GM18907 (cell line): ENCODE measurements at regions not wholly inside any gene's neighbourhood (a gene's known extent, or its start where the extent isn't known, plus 50 kb on each side); places are given as distances from the start of the nearest gene placed in this dataset.

Experiments
- ATAC-seq: cut with Tn5 transposase; IDR thresholded peaks from one replicate; pipeline ENCODE4 v1.9.1; 2021; ENCODE audit warnings: mild to moderate bottlenecking, moderate library complexity; ENCODE audit not compliant: unreplicated experiment

DNA sequence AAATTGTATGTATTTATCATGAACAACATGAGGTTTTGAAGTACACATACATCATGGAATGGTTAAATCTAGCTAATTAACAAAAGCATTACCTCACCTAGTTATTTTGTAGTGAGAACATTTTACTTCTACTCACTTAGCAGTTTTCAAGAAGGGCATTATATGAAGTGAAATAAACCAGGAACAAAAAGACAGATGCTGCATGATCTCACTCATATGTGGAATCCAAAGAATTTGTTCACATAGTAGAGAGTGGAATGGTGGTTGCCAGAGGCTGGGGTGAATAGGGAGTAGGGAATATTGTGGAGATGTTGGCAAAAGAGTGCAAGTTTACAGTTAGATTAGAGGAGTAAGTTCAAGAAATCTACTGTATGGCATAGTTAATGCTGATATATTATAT, 292.0 kb downstream of the ASXL3 start:
- no peak for ATAC-seq

- ATAC-seq: no peak
Measured at GRCh38 chr18:33866386-33866785, 288.4 kb downstream of the ASXL3 start.

DNA sequence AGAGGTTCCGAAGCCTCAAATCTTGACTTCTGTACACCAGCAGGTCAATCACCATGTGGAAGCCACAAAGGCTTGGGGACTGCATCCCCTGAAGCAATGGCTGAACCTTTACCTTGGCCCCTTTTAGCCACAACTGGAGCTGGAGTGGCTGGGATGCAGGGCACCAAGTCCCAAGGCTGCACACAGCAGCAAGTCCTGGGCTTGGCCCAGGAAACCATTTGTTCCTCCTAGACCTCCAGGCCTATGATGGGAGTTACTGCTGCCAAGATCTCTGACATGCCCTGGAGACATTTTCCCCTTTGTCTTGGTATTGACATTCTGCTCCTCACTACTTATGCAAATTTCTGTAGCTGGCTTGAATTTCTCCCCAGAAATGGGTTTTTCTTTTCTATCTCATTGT, 285.9 kb downstream of the ASXL3 start:
- ATAC-seq: no peak

DNA sequence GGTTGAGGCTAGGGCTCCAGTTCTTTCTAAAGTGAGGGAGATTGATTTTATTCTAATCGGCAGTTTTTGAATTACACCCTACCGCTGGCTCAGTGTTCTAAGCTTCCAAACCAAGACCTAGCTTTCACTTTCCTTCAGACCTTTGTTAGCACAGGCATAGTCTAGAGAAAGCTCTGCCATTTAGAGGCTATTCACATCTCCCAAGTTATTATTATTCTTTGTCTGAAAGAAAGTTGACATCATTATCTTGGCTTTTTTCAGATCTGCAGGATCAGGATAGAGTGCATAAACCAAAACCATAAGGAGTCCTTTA, 276.8 kb downstream of the ASXL3 start:
- no peak for ATAC-seq

DNA sequence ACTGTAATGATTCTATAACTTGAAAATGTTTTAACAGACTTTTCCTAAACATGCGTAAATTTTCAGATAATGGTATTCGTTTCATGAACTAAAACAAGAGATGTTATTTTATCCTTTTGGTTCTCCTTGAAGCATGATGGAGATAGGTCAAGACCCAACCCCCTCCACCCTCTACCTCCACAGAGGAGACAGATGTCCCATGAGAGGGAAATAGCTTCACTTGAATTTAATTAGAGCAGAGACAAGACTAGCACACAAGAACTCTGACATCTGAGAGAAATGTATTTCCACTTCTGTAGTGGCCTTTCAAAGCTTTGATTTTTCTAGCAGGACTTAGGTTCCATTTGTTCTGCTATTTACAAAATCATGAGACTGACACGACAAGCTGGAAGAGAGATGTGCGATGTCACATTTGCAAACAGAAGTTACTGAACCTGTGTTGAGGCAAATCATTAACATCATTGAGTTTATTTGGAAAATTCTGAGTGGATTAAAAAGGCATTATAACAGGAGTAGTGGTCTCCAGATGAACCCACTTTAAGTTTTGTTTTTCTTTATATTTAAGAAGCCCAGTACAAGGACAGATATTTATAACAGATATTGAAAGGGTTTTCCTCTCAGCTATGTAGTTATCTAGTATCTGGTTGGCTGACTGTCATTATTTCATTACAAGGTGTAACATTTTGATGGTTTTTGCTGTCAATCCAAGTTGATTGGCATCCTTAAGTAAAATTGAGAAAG, 276.2 kb downstream of the ASXL3 start:
- ATAC-seq: no peak

GRCh38 chr18:33853187-33853586, 275.2 kb downstream of the ASXL3 start:
- no peak for ATAC-seq

DNA sequence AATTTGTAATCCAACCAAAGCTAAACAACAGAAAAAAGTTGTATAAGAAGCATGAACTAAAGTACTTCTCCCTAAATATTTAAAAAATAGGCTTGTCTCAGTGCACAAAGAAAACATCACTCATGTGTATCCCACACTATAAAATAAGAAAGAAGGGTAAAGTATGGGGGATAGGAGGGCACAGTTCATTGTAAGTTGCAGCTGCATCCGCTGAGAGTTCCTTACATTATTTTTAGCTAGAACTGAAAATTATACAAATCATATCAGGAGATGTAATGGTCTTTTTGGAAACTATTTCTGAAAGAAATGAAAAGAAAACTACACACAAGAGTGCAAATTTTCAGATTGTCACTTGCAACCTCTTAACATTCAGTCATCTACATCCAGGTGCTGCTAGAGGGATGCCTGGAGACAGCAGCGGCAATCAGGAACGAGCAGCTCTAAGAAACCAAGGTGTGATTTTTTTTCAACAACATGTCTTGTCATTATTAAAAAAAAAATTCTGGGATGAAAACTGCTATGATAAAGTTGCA, 273.6 kb downstream of the ASXL3 start:
- no peak for ATAC-seq

DNA sequence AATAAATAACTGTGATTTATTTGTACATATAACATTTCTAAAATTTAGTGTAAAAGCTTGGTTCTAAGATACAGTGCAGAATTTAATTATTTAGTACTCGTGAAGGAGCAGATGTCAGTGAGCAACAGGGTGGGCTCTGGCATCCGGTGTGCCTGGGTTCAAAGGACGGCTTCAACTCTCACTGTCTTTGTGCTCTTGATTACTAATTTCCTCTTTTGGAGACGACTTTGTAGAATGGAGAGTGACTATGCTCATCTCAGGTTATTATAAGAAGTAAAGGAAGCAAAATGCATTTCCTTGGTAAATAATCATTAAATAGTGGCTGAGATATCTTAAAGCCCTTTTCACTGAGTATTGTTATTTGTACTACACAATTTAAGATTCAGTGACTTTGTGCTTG, 271.7 kb downstream of the ASXL3 start:
- no peak for ATAC-seq

DNA sequence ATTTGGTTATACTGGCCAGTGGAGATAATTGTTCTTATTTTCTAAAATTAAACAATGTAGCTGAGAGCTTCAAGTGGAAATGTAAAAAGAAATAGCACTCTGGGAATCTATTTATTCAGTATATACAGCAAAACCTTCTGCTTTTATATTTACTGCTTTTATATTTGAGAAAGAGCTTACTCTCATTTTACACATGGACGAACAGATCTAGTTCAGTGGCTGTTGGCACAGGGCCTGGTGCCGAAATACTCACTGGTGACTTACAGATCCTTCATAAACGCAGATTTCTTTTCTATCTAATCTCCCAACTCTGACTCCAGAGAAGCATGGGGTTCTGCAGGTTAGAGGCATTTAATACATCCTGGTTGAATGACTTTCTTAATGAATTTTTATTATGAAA, 266.2 kb downstream of the ASXL3 start:
- ATAC-seq: no peak

- no peak for ATAC-seq
Measured at GRCh38 chr18:33841221-33841967, 263.4 kb downstream of the ASXL3 start.

GRCh38 chr18:33840212-33840593, 262.2 kb downstream of the ASXL3 start:
- no peak for ATAC-seq

GRCh38 chr18:33839452-33840211, 261.6 kb downstream of the ASXL3 start:
- peak; percentile 76 for ATAC-seq

GRCh38 chr18:33838054-33838453, 260.0 kb downstream of the ASXL3 start:
- ATAC-seq: no peak

DNA sequence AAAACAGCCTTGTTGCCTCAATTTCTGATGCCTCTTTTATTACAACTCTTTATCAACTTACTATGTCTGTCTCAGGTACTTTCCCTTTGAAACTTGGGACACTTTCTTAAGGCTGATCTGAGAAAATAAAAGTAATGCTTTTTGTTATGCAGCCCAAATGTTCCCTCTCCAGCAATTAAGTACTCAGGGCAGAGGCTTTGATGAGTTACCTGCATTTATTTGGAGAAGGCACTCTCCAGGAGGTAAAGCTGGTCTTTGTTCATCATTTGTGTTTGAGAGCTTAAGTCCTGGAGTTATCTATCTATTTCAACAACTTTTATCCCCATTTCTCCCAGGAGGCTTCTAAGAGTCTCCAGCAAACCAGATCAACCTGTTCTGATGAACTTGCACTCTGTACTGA, 259.2 kb downstream of the ASXL3 start:
- ATAC-seq: no peak

- no peak for ATAC-seq
Measured at GRCh38 chr18:33836564-33836963, 258.5 kb downstream of the ASXL3 start.

- ATAC-seq: no peak
Measured at GRCh38 chr18:33835419-33835818, 257.4 kb downstream of the ASXL3 start.

DNA sequence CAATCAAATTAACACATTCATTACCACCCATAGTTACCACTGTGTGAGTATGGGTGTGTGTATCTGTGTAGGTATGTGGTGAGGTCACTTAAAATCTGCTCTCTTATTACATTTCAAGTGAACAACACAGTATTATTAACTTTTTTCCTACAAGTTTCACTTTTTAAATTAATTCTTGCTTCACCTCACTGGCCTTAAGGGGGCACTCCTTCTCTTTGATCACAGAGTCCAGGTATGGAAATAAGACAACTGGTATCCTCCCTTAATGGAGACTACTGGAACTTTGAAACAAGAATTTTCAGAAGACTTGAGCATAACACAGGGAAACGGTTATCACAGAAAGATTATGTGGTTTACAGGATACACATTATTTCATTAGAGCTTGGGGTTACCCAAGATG, 255.8 kb downstream of the ASXL3 start:
- ATAC-seq: no peak

- no peak for ATAC-seq
Measured at GRCh38 chr18:33831424-33831823, 253.4 kb downstream of the ASXL3 start.

GRCh38 chr18:33830213-33830612, 252.2 kb downstream of the ASXL3 start:
- no peak for ATAC-seq

- no peak for ATAC-seq
Measured at GRCh38 chr18:33828949-33829348, 250.9 kb downstream of the ASXL3 start.

DNA sequence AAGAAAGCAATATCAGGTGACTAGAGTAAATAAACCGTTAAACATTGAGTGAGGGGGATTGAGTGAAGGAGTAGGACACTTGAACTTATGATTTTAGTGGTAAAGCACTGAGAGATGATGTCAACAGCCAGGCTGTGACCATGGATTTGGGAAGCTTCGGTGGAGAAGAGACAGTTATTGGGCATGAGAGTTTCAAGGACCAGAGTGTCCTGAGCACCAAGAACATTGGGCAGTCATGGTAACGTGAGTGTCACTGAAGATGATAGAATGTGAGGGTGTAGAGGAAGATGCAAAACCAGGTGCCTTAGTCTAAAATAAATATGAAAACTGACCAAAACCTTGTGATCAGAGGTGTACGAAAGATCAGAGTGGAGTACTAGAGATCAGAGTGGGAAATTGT, 248.1 kb downstream of the ASXL3 start:
- ATAC-seq: no peak

DNA sequence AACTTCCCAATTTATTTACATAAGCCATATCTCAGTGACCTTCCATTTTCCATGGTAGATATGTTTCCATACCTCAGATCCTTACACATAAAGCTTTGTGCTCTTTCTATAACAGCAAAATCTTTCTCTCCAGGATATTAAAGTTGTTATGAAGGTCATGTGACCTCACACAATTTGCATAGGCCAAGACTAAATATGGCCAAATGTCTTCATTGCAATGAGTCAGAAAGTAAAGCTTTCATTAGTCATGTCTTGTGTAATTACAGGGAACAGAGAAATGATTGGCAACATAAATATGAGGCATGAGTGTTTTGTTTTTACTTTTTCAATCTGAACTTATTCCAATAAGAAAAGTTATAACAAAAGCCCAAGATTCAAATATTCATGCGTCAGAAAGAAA, 243.5 kb downstream of the ASXL3 start:
- ATAC-seq: no peak
